A549 (cell line): ENCODE measurements at regions not wholly inside any gene's neighbourhood (a gene's known extent, or its start where the extent isn't known, plus 50 kb on each side); places are given as distances from the start of the nearest gene placed in this dataset.

ENCODE experiments used
- ATAC-seq, 2 experiments: fragments of 200-7000 bp in 1 of 2; fragments of >200 bp in 1 of 2; cut with Nextera tagmentation in 1 of 2; cut with Tn5 transposase in 1 of 2; 3 replicates each; pipeline versions ENCODE4 v1.8.0 to v1.9.1; 2018 to 2020; ENCODE audit warnings: mild to moderate bottlenecking in 1 of 2, moderate library complexity in 1 of 2
- CTCF ChIA-PET: fragments of 300-600 bp; sonication (Branson Sonifier 250); formaldehyde crosslinking; extraction: SDS; loops from one replicate; lab custom pipeline; 2021; ENCODE audit warnings: antibody characterized with exemption, inconsistent platforms; lab: Yijun Ruan, JAX
- POLR2A ChIA-PET: fragments of 350-600 bp; formaldehyde crosslinking; extraction: SDS; loops from one replicate; lab custom pipeline; 2021; ENCODE audit warnings: antibody characterized with exemption, inconsistent platforms; lab: Yijun Ruan, JAX
- DNase-seq, 2 experiments: peaks; one replicate each; pipeline versions ENCODE4 v3.0.0 to v3.0.0-alpha.2; 2011 to 2016; ENCODE audit warnings: low read depth in 1 of 2, low spot score in 1 of 2
- FAIRE-seq: peaks from 2 replicates; lab custom pipeline; 2011; peaks lifted over from hg19 to GRCh38; lab: Jason Lieb, UNC
- H3K27ac ChIP-seq, 2 experiments: fragments of >200 bp; sonication (Bioruptor Twin); formaldehyde crosslinking; 3 replicates each; pipeline ENCODE4 v1.5.1; 2016 to 2017
- H3K4me1 ChIP-seq: fragments of >200 bp; sonication (Bioruptor Twin); formaldehyde crosslinking; 3 replicates; pipeline ENCODE4 v1.6.1; 2016
- H3K4me2 ChIP-seq: fragments of >200 bp; sonication (Bioruptor Twin); formaldehyde crosslinking; 3 replicates; pipeline ENCODE4 v1.6.1; 2016
- H3K4me3 ChIP-seq: fragments of >200 bp; sonication (Bioruptor Twin); formaldehyde crosslinking; 3 replicates; pipeline ENCODE4 v1.5.1; 2016
- H3K9me3 ChIP-seq: fragments of >200 bp; sonication (Bioruptor Twin); formaldehyde crosslinking; 3 replicates; pipeline ENCODE4 v1.6.1; 2016
- BHLHE40 ChIP-seq: IDR thresholded peaks from 2 replicates; pipeline ENCODE4 v1.6.1; 2012; ENCODE audit warnings: low read depth, low read length, inconsistent platforms
- CHD2 ChIP-seq: fragments of 150-350 bp; IDR thresholded peaks from 2 replicates; pipeline ENCODE4 v1.6.1; 2014; ENCODE audit warnings: low read length; ENCODE audit not compliant: partially characterized antibody
- ELK1 ChIP-seq: fragments of 150-350 bp; IDR thresholded peaks from 2 replicates; pipeline ENCODE4 v1.6.1; 2014; ENCODE audit warnings: low read depth, mild to moderate bottlenecking, low read length
- FOSB ChIP-seq: fragments of 250-450 bp; sonication (Bioruptor Pico); IDR thresholded peaks from 2 replicates; pipeline ENCODE4 v1.5.0; 2020; ENCODE audit warnings: mild to moderate bottlenecking, moderate library complexity
- FOSL2 ChIP-seq, 2 experiments: fragments of 450-650 bp in 1 of 2; fragments of >200 bp in 1 of 2; sonication (Bioruptor Twin) in 1 of 2; formaldehyde crosslinking; IDR thresholded peaks; 2 replicates each; pipeline versions ENCODE4 v1.5.0 to v1.6.1; 2016 to 2020; ENCODE audit warnings: mild to moderate bottlenecking in 1 of 2, moderate library complexity in 1 of 2
- GATA3 ChIP-seq: IDR thresholded peaks from 2 replicates; pipeline ENCODE4 v1.6.1; 2012; ENCODE audit warnings: borderline replicate concordance
- HDAC2 ChIP-seq: fragments of 200-600 bp; sonication (generic); IDR thresholded peaks from 2 replicates; pipeline ENCODE4 v1.6.1; 2016
- HES2 ChIP-seq: fragments of >200 bp; sonication (Bioruptor Twin); formaldehyde crosslinking; IDR thresholded peaks from 2 replicates; pipeline ENCODE4 v1.6.1; 2016
- HOXA7 ChIP-seq: fragments of 250-450 bp; sonication (Bioruptor Pico); IDR thresholded peaks from 2 replicates; pipeline ENCODE4 v1.5.0; 2020; ENCODE audit warnings: mild to moderate bottlenecking, moderate library complexity
- JUN ChIP-seq, 2 experiments: fragments of >200 bp; sonication (Bioruptor Twin); formaldehyde crosslinking; IDR thresholded peaks; 2 replicates in 1 of 2; 3 replicates in 1 of 2; pipeline ENCODE4 v1.6.1; 2016 to 2017
- MAFK ChIP-seq: fragments of 450-650 bp; IDR thresholded peaks from 2 replicates; pipeline ENCODE4 v1.6.1; 2014; ENCODE audit not compliant: partially characterized antibody
- NPAS2 ChIP-seq: fragments of 250-450 bp; sonication (Bioruptor Pico); IDR thresholded peaks from 2 replicates; pipeline ENCODE4 v1.8.0; 2022; ENCODE audit warnings: mild to moderate bottlenecking, moderate library complexity, borderline replicate concordance
- PHF8 ChIP-seq: fragments of 200-600 bp; sonication (generic); IDR thresholded peaks from 2 replicates; pipeline ENCODE4 v1.6.1; 2016; ENCODE audit warnings: low read depth, mild to moderate bottlenecking, antibody characterized with exemption, moderate library complexity, borderline replicate concordance
- RARB ChIP-seq: fragments of 250-450 bp; sonication (Bioruptor Pico); IDR thresholded peaks from 2 replicates; pipeline ENCODE4 v1.8.0; 2021; ENCODE audit warnings: mild to moderate bottlenecking, moderate library complexity
- RFX5 ChIP-seq: fragments of 450-650 bp; IDR thresholded peaks from 2 replicates; pipeline ENCODE4 v1.7.1; 2014; ENCODE audit warnings: antibody characterized with exemption, mild to moderate bottlenecking, moderate library complexity
- SMC3 ChIP-seq: fragments of >200 bp; sonication (Bioruptor Twin); formaldehyde crosslinking; IDR thresholded peaks from 3 replicates; pipeline ENCODE4 v1.6.1; 2018; ENCODE audit warnings: inconsistent platforms
- SREBF2 ChIP-seq: fragments of 450-650 bp; IDR thresholded peaks from 2 replicates; pipeline ENCODE4 v1.6.1; 2014; ENCODE audit warnings: mild to moderate bottlenecking, moderate library complexity
- TFCP2L1 ChIP-seq: fragments of 250-450 bp; sonication (Bioruptor Pico); IDR thresholded peaks from 2 replicates; pipeline ENCODE4 v1.5.0; 2021; ENCODE audit warnings: mild to moderate bottlenecking
- ZFP36 ChIP-seq: fragments of 450-650 bp; IDR thresholded peaks from 2 replicates; pipeline ENCODE4 v1.6.1; 2014; ENCODE audit warnings: borderline replicate concordance; ENCODE audit not compliant: partially characterized antibody
- ZNF302 ChIP-seq: fragments of 250-450 bp; sonication (Bioruptor Pico); IDR thresholded peaks from 2 replicates; pipeline ENCODE4 v1.9.0; 2021; ENCODE audit warnings: inconsistent platforms, mild to moderate bottlenecking, moderate library complexity
- whole genome bisulfite sequencing: methylation state at CpG from one replicate; pipeline ENCODE4 v1.1.6; 2017; ENCODE audit errors: missing lambda C conversion rate; 5-methylcytosine and 5-hydroxymethylcytosine counted together
- TF ChIP-seq, protein P1 (sequence below): IDR thresholded peaks from 2 replicates; pipeline ENCODE4 v1.6.1; 2012; ENCODE audit warnings: low read depth, borderline replicate concordance

- no peak for DNase-seq
- ChIA-PET CTCF (no interaction called here), POLR2A (no interaction called here)
Observed at GRCh38 chr5:88542786-88543185, 274.1 kb upstream of the TMEM161B start.

DNA sequence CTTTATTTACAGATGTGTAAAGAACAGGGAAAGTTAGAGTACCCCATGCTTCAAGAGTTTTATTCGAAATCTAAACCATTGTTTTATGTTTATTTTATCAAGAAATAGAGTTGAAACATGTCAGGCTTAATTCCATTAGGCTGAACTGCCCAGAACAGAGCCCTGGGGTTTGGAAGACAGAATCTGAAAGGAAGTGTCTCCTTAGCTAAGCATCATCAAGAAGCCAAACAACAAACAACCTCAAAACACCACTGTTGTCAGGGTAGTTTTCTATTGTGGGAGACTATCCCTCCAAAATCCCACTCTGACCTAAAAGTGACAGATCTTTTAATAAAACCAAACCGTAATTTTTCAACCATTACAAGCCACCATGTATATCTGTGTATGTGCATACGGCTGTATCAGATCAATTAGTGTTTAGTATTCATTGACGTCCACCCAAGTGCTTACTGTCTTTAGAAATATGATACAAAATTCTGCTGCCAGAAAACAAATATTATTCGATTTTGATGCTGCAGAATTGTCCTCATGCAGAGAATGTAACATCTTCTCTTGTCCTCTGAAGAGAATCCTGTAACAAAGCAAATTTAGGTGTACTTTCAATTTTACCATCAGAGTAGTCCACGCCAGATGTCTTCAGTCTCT, 271.9 kb upstream of the TMEM161B start:
- WGBS: 23% methylated on average over 6 of the region's 6 CpGs

More at GRCh38 chr5:88542786-88543185, 274.1 kb upstream of the TMEM161B start:
- TF ChIP-seq BHLHE40 (no peak), ZNF302 (no peak), CHD2 (no peak), MAFK (no peak), SREBF2 (no peak), HES2 (no peak), FOSL2 (IDR thresholded peaks at IDR 0.05) (no peak), FOSL2 (CRISPR knock-in tag; IDR thresholded peaks at IDR 0.05) (no peak), RFX5 (no peak), JUN (IDR thresholded peaks at IDR 0.05) (no peak), HDAC2 (no peak), PHF8 (no peak), GATA3 (no peak), ELK1 (no peak)
- Histone ChIP-seq H3K27ac (no peak overlapping the region), H3K4me1 (no peaks in the 10 kb centered on the region), H3K9me3 (no peaks in the 10 kb centered on the region), H3K4me3 (no peak overlapping the region), H3K4me2 (no peak overlapping the region)
- FAIRE-seq (no peak), ATAC-seq (no peak)

GRCh38 chr5:88539693-88540365, 271.2 kb upstream of the TMEM161B start:
- no peak for TF ChIP-seq GATA3
- TF ChIP-seq NPAS2 (CRISPR knock-in tag): no peak
- TF ChIP-seq RARB (CRISPR knock-in tag): no peak
- TF ChIP-seq ZFP36: no peak
- no peak for TF ChIP-seq FOSB (CRISPR knock-in tag)
- no peak for TF ChIP-seq SMC3
- no peaks in the 10 kb centered on the region for H3K9me3 ChIP-seq
- DNase-seq (no peak), FAIRE-seq (no peak), ATAC-seq (no peak)
- ChIA-PET CTCF (no interaction called here), POLR2A (no interaction called here)
- no peak overlapping the region for H3K4me3 ChIP-seq
- H3K4me1 ChIP-seq: no peaks in the 10 kb centered on the region
- WGBS: 43% methylated on average over 14 of the region's 14 CpGs
- no peak overlapping the region for H3K27ac ChIP-seq
- no peak overlapping the region for H3K4me2 ChIP-seq

More for the DNA sequence above, 271.9 kb upstream of the TMEM161B start:
- no peak overlapping the region for H3K4me3 ChIP-seq
- DNase-seq (no peak), FAIRE-seq (no peak)
- CTCF ChIA-PET: interaction anchor here (1.2 kb wide), 1 partner anchor 24 kb away, joined by 3 read pairs; no protein-coding TSS in a partner anchor
- H3K4me2 ChIP-seq: no peak overlapping the region
- TF ChIP-seq TFCP2L1 (no peak), RFX5 (no peak)
- TF ChIP-seq, all 56 proteins: peak for 0
- H3K9me3 ChIP-seq: no peaks in the 10 kb centered on the region
- no peaks in the 10 kb centered on the region for H3K4me1 ChIP-seq
- no peak overlapping the region for H3K27ac ChIP-seq
- POLR2A ChIA-PET: no interaction called here
- no peak for ATAC-seq

DNA sequence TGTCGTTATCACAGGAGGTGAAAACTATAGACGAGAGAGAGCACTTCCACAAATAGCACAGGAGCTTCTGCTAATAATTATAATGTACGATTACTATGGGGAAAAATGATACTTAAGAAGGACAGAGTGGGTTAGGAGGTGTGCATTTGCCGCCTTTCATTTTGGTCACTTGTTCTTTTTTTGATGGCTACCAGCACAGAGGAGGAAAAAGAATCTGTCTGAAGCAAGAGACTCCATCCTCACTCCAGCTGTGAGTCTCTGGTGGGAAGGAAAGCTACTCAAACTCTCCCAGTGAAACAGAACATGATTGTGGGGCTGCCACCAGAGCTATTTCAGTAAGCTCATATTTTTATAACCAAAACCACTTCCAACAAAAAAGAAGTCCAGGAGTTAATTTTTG, 270.4 kb upstream of the TMEM161B start:
- FAIRE-seq: no peak
- ChIA-PET CTCF (no interaction called here), POLR2A (no interaction called here)
- no peak for DNase-seq
- Histone ChIP-seq H3K4me1 (no peaks in the 10 kb centered on the region), H3K27ac (no peak overlapping the region), H3K4me3 (no peak overlapping the region), H3K4me2 (no peak overlapping the region), H3K9me3 (no peaks in the 10 kb centered on the region)
- WGBS: 16% methylated on average over 4 of the region's 4 CpGs
- TF ChIP-seq MAFK (no peak), GATA3 (no peak), HOXA7 (CRISPR knock-in tag) (no peak), JUN (IDR thresholded peaks at IDR 0.05) (no peak)
- TF ChIP-seq, protein P1, sequence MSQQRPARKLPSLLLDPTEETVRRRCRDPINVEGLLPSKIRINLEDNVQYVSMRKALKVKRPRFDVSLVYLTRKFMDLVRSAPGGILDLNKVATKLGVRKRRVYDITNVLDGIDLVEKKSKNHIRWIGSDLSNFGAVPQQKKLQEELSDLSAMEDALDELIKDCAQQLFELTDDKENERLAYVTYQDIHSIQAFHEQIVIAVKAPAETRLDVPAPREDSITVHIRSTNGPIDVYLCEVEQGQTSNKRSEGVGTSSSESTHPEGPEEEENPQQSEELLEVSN: no peak
- no peak for ATAC-seq
